Mesothelial cell of epicardium (in vitro differentiated cells): ENCODE measurements at regions not wholly inside any gene's neighbourhood (a gene's known extent, or its start where the extent isn't known, plus 50 kb on each side); places are given as distances from the start of the nearest gene placed in this dataset.
A peak's percentile ranks its signal among the peaks of the same experiment; 100 is the strongest.

Source experiments
- DNase-seq, 2 experiments: peaks; one replicate each; pipeline ENCODE4 v3.0.0; 2021; ENCODE audit warnings: low spot score in 2 of 2; ENCODE audit not compliant: unreplicated experiment in 2 of 2
- H3K27ac Mint-ChIP-seq: 2 replicates; pipeline ENCODE4 v1.8.0; 2021; ENCODE audit warnings: mixed read lengths
- H3K27me3 Mint-ChIP-seq: 2 replicates; pipeline ENCODE4 v1.8.0; 2021; ENCODE audit warnings: low read depth, mixed read lengths
- H3K36me3 Mint-ChIP-seq: 2 replicates; pipeline ENCODE4 v1.8.0; 2021; ENCODE audit warnings: mixed read lengths
- H3K4me1 Mint-ChIP-seq: 2 replicates; pipeline ENCODE4 v1.8.0; 2021; ENCODE audit warnings: mixed read lengths
- H3K4me3 Mint-ChIP-seq: 2 replicates; pipeline ENCODE4 v1.8.0; 2021; ENCODE audit warnings: mild to moderate bottlenecking, moderate library complexity, mixed read lengths
- H3K9me3 Mint-ChIP-seq: 2 replicates; pipeline ENCODE4 v1.8.0; 2021; ENCODE audit warnings: mixed read lengths
- TF ChIP-seq, protein P1 (sequence below): fragments of 200-600 bp; sonication (generic); IDR thresholded peaks from one replicate; pipeline ENCODE4 v1.5.0; 2021; ENCODE audit warnings: antibody characterized with exemption; ENCODE audit not compliant: unreplicated experiment

DNA sequence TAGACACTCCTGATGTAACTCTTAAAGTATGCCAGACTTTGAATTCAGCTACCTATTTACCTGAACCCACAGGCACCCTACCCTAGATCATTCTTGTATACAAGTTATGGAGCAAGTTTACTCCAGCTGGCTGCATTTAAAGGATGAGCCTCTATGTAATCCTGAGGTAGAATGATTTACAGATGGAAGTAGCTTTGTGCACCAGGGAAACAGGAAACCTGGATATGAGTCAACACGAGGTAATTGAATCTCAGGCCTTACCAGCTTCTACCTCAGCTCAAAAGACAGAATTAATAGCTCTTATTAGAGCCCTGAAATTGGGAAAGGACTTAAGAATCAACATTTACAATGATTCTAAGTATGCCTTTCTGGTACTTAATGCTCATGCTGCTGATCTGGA, 119.8 kb downstream of the AGTR2 start:
- Mint-ChIP-seq H3K4me3 (no peak overlapping the region), H3K9me3 (no peaks in the 10 kb centered on the region), H3K36me3 (no peaks in the 10 kb centered on the region), H3K27me3 (no peaks in the 10 kb centered on the region), H3K4me1 (peaks cover 2% of the 10 kb centered on the region), H3K27ac (no peak overlapping the region)
- no peak for DNase-seq
- TF ChIP-seq, protein P1, sequence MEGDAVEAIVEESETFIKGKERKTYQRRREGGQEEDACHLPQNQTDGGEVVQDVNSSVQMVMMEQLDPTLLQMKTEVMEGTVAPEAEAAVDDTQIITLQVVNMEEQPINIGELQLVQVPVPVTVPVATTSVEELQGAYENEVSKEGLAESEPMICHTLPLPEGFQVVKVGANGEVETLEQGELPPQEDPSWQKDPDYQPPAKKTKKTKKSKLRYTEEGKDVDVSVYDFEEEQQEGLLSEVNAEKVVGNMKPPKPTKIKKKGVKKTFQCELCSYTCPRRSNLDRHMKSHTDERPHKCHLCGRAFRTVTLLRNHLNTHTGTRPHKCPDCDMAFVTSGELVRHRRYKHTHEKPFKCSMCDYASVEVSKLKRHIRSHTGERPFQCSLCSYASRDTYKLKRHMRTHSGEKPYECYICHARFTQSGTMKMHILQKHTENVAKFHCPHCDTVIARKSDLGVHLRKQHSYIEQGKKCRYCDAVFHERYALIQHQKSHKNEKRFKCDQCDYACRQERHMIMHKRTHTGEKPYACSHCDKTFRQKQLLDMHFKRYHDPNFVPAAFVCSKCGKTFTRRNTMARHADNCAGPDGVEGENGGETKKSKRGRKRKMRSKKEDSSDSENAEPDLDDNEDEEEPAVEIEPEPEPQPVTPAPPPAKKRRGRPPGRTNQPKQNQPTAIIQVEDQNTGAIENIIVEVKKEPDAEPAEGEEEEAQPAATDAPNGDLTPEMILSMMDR: no peak

DNA sequence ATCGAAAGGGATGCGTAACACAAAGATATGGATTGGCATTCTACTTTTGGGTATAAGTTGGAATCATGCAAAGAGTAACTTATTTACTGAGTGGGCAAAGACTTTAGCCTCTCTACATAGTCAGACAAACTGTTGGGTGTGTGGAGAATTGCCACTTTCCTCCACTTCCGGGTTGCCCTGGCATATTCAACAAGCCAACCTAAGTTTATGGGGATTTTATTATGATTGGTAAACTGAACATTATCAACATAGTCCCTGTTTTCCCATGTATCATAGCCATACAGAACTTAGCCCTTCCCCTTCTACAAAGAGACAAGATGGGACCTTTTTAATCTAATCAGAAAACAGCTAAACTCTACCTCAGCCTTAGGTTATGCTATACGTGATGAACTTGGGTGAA, 121.6 kb downstream of the AGTR2 start:
- no peak overlapping the region for H3K4me3 Mint-ChIP-seq
- H3K4me1 Mint-ChIP-seq: no peaks in the 10 kb centered on the region
- DNase-seq: no peak
- TF ChIP-seq, protein P1: no peak
- no peaks in the 10 kb centered on the region for H3K36me3 Mint-ChIP-seq
- no peak overlapping the region for H3K27ac Mint-ChIP-seq
- no peaks in the 10 kb centered on the region for H3K27me3 Mint-ChIP-seq
- H3K9me3 Mint-ChIP-seq: no peaks in the 10 kb centered on the region

DNA sequence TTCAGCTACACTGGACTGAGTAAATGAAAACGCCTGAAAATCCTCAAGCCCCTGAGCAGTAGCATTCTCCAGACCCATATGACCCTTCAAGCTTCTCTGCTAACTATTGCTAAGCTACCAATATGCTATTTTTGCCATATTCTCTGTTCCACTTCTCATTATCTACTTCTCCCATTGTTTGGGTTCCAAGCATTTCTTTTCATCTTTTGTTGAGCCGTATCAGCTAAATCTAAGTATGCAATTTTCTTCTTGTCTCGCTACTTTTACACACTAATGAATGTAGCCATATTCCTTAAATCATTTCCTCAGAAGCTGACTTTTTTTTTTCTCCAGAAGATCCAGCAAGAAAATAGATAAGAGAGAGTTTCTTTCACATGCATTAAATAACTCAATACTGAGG, 128.4 kb downstream of the AGTR2 start:
- Mint-ChIP-seq H3K9me3 (peaks cover 15% of the 10 kb centered on the region), H3K4me3 (no peak overlapping the region), H3K27ac (no peak overlapping the region), H3K27me3 (no peaks in the 10 kb centered on the region), H3K4me1 (peaks cover 9% of the 10 kb centered on the region), H3K36me3 (no peaks in the 10 kb centered on the region)
- no peak for DNase-seq
- TF ChIP-seq, protein P1: no peak

DNA sequence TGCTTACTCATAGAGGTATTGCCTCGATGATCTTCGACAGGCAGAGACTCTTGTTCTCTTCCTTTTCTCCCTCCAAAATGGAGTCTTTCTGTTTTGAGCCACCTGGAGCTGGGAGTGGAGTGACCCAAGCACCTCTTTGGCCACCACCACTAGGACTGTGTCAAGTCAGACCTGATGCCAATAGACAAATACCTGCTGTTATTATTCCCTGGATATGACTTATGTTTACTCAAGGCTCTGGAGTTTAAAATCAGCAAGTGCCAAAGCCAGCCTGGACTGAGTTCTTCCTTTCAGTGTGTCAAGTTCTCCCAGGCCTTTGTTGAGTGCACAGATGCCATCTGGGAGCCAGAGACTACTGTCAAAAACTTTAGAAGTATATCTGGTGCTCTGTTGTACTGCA, 130.2 kb upstream of the SLC6A14 start:
- H3K27ac Mint-ChIP-seq: no peak overlapping the region
- H3K9me3 Mint-ChIP-seq: peaks cover 55% of the 10 kb centered on the region
- TF ChIP-seq, protein P1: no peak
- no peaks in the 10 kb centered on the region for H3K4me1 Mint-ChIP-seq
- no peaks in the 10 kb centered on the region for H3K27me3 Mint-ChIP-seq
- DNase-seq: no peak
- no peak overlapping the region for H3K4me3 Mint-ChIP-seq
- no peaks in the 10 kb centered on the region for H3K36me3 Mint-ChIP-seq

DNA sequence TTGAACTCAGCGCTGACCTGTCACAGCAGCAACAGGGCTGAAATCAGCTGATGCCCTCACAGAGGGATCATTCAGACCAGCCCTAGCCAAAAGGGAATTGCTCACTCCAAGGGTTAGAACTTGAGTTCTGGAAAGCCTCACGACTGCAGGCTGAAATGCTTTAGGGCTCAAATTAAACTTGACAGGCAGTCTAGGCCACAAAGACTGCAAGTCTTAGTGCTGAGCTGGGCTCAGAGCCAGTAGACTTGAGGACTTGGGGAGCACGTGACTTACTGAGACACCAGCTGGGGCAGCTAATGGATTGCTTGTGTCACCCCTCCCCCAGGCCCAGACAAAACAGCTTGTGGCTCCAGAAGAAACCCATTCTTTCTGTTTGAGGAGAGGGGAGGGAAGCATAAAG, 119.0 kb upstream of the SLC6A14 start:
- H3K27me3 Mint-ChIP-seq: no peaks in the 10 kb centered on the region
- peak; percentile 35 to 53 for DNase-seq
- peak overlapping the region; percentile 56 for H3K27ac Mint-ChIP-seq
- no peak overlapping the region for H3K4me3 Mint-ChIP-seq
- H3K9me3 Mint-ChIP-seq: peaks cover 18% of the 10 kb centered on the region
- TF ChIP-seq, protein P1: no peak
- peaks cover 19% of the 10 kb centered on the region for H3K4me1 Mint-ChIP-seq
- H3K36me3 Mint-ChIP-seq: no peaks in the 10 kb centered on the region

DNA sequence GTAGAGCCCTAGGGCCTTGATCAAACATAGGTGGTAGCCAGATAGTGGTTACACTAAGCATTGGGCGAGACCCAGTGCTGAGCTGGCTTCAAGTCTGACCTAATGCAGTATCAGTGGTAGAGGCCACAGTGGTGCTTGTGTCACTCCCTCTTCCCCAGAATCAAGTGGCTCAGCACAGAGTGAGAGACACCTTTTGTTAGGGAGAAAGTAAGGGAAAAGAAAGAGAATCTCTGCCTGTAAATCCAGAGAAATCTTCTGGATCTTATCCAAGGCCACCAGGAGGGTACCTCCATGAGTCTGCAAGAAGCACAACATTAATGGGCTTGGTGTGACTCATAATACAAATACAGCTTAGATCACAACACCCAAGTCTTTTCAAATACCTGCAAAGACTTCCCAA, 117.7 kb upstream of the SLC6A14 start:
- H3K9me3 Mint-ChIP-seq: peaks cover 18% of the 10 kb centered on the region
- H3K4me3 Mint-ChIP-seq: no peak overlapping the region
- H3K4me1 Mint-ChIP-seq: peaks cover 19% of the 10 kb centered on the region
- TF ChIP-seq, protein P1: no peak
- no peaks in the 10 kb centered on the region for H3K27me3 Mint-ChIP-seq
- no peaks in the 10 kb centered on the region for H3K36me3 Mint-ChIP-seq
- no peak for DNase-seq
- no peak overlapping the region for H3K27ac Mint-ChIP-seq
